Suppressor macrophage (primary cell): ENCODE measurements at regions not wholly inside any gene's neighbourhood (a gene's known extent, or its start where the extent isn't known, plus 50 kb on each side); places are given as distances from the start of the nearest gene placed in this dataset.

ENCODE experiments used
- DNase-seq, 4 experiments: peaks; one replicate each; pipeline ENCODE4 v3.0.0-alpha.2; 2020 to 2022

- DNase-seq: peak; percentile 49 to 69 (median 61)
These were observed 133.0 kb downstream of the C9orf50 start for GRCh38 chr9:129487658-129488483.

- peak in 1 of 4 experiments; percentile 43 for DNase-seq
These were observed 133.9 kb downstream of the C9orf50 start for GRCh38 chr9:129486756-129487657.

DNA sequence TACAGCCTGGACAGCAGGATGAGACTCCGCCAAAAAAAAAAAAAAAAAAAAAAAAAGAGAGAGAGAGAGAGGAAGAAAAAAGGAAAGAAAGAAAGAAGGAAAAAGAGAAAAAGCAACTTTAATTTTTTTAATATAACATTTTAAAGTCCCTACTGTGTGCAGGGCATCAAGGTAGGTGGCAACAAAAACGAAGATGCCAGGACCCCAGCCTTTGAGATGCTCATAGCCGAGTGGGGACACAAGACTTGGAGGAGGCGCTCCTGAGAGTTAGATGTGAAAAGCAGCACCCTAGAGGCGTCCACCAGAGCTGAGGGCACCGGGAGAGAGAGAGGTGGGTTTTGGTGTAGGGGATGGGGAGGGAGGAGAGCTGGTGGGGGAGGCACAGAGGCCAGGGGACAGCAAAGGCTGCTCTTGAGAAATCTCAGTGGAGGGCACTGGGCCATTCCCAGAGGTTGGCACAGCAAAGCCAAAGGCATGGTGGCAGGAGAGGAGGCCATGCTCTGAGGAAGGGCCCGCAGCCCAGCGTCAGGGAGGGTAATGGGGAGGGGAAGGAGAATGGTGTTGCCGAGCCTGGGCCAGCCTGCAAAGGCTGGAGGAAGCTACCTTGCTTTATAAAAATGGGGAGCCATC lies 135.6 kb downstream of the C9orf50 start:
- DNase-seq: no peak

DNA sequence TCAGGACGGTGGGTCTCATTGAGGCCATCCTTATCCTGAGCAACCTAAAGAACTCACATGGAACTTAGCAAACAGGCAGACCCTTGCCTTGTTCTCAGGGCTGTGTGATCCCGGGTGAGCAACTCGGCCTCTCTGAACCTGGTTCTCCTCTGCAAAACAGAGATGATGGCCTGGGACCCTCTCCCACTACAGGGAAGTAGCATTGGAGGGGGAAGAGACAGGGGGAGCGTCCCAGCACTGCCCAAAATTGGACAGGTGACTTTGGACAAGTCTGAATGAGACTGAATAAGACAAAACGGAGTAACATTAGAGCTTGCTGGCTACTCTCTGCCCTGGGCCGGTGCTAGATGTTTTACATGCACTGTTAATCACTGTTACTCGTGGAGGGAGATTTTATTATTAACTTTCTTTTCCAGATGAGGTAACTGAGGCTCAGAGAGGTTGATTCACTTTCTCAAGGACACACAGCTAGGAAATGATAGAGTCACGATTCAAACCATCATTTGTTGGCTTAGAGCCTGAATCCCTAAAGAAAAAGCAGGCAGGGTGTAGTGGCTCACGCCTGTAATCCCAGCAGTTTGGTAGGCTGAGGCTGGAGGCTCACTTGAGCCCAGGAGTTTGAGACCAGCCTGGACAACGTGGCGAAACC lies 136.4 kb downstream of the C9orf50 start:
- no peak for DNase-seq

- peak; percentile 69 to 91 (median 86) for DNase-seq
These were observed 137.2 kb downstream of the C9orf50 start for GRCh38 chr9:129483415-129484351.

DNA sequence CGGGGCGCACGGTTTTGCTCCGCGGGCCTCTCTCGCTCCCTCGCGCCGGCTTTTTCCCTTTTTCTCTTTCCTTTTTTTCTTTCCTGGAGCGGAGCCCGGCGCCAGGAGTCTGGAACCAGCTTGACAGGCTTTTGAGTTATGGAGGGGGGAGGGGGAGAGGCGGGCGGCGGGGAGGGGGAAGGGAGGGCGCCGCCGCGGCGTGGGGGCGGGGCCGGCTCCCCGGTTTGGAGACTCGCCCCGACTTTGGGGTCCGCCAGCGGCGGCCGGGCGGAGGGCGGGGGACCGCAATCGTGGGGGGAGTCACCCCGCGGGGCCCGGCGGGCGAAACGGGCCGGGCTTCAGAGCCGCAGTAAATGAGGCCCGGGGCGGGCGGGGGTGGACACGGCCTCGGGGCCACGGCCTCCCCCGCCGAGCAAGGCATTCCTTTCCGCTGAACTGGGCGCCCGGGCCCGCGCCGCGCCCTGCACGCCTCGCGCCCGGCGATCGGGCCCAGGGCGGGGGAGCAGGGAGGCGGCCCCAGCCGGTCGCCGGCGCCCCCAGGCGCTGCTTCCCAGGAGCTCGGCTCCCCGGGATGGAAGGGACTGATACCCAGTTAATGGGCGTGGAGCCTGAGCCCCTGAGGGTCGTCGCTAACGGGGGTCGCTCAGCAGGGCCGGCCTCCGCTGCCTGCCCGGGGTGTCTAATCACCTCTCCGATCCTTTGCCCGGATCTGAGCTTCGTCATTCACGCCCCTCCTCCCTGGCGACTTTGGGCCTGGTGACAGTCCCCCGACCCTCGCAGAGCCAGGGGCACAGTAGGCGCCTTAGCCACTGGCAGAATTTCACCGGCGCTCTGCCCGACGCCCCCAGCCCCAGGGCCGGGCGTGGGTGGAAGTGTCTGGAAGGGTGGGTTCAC lies 138.1 kb downstream of the C9orf50 start:
- peak; percentile 69 to 90 (median 80) for DNase-seq

DNA sequence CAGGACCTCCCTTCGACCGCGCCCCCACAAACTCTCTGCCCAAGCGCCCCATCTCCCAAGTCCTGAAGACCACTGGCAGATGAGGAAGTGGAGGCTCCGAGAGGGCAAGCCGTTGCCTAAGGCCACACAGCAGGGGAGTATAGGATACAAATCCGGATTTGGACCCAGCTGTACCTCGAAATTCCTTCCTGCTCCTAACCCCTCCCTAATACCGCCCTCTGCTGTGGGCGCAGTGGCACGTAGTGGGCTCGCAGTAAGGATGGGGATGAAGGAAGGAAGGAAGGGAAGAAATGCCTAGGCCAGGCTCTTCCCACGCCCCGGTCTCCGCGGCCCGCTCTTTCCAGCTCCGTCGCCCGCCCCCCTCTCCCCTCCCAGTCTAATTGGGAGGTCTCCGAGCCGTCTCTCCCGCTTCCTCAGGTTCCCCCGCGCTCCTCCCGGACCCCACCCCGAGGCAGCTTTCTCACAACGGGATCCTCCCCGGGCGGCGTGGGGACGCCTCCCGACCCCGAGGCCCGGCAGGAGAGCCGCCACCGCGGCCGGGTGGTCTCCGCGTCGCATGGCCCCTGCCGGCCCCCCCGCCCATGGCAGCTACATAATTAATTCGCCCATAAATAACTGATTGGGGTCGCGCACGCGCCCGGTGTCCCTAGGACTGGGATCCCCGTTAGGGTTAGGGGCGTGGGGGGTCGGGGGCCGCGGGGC lies 138.9 kb downstream of the C9orf50 start:
- DNase-seq: peak in 1 of 4 experiments; percentile 55

DNA sequence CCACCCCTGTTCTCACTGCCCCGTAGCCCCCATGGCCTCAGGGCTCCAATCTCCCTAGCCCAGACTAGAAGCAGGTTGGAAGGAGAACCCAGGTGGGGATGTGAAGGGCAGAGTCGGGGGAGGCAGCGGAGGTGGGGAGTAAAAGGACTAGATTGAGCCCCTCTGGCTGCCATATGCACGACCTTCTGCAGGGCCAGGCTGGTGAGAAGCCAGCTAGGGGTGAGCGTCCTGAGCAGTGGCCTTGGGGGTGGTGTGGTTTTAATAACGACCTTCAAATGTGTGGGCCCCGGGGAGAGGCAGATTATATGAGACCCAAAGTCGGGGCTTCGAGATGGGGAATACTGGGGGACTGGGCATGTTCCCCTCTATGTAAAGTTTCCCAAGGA lies 139.5 kb downstream of the C9orf50 start:
- no peak for DNase-seq

GRCh38 chr9:129480745-129481144 lies 140.2 kb downstream of the C9orf50 start:
- no peak for DNase-seq

DNA sequence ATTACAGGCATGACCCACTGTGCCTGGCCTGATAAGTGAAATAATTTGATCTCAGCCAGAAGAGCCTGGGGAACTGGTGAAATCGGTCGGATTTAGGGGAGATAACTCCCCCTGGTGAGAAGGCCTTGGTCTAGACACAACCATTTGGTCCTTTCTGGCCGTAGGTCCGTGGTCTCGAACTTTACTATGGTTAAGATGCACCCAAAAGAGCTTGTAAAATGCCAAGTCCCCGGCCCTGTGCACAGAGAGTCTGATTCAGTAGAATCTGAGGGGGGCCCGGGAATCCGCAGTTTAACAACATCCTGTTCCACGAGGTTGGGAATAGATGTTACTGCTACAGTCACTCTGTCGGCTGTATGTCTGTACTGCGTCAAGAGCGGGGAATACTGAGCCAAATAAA lies 140.7 kb downstream of the C9orf50 start:
- no peak for DNase-seq

DNA sequence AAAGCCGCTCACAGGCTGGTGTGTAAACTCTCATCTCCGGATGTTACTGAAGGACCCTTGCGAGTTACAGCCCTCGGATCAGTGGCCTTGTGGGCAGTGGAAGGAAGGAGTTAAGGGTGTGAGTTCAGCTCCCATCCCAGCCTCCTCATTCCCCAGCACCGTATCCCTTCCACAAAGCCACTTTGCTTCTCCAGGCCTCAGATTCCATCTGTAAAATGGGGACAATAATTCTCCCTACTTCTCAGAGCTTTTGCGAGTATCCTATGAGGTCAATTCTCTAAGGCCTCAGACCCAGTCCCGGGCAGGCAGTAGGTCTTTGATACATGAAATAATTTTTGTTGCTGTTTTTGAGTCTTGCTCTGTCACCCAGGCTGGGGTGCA lies 141.3 kb downstream of the C9orf50 start:
- DNase-seq: no peak

DNA sequence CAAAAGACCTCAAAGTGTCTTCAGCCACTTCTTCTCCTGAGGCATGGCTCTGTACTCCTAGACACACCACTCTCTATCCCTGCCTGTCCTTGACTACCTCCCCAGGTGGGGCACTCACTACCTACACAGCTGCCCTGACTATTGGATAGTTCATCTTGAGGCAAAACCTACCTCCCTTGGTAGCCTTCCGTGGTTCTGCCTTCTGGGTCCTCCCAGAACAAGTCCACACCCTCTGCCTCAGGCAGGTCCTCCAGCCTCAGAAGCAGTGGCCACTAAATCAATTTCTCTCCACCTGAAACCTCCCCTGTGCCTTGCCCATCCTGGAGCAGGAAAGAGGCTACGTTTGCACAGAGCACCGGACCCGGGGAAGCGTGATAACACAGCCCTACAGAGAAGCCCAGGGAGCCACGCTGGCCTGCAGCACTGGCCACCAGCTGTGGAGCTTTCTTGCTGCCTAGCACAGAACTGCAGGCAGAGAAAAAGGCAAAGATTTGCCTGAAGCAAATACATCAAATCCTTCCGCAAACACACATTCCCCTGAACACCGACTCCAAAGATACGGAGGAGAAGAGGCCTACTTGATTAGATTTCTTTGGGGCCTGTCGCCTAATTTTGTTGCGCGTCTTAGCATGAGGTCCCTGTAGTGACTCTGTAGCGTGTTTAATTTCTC lies 141.8 kb downstream of the C9orf50 start:
- no peak for DNase-seq

DNA sequence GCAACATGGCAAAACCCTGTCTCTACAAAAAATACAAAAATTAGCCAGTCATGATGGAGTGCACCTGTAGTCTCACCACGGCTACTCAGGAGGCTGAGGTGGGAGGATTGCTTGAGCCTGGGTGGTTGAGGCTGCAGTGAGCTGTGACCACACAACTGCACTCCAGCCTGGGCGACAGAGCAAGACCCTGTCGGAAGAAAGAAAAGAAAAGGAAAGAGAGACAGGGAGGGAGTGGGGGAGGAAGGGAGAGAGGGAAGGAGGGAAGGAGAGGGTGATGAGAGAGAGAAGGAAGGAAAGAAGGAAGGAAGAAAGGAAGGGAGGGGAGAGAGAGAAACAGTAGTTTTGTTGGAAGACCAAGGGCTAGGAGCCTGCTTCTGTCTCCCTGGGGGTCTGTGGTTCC lies 142.4 kb downstream of the C9orf50 start:
- DNase-seq: no peak

DNA sequence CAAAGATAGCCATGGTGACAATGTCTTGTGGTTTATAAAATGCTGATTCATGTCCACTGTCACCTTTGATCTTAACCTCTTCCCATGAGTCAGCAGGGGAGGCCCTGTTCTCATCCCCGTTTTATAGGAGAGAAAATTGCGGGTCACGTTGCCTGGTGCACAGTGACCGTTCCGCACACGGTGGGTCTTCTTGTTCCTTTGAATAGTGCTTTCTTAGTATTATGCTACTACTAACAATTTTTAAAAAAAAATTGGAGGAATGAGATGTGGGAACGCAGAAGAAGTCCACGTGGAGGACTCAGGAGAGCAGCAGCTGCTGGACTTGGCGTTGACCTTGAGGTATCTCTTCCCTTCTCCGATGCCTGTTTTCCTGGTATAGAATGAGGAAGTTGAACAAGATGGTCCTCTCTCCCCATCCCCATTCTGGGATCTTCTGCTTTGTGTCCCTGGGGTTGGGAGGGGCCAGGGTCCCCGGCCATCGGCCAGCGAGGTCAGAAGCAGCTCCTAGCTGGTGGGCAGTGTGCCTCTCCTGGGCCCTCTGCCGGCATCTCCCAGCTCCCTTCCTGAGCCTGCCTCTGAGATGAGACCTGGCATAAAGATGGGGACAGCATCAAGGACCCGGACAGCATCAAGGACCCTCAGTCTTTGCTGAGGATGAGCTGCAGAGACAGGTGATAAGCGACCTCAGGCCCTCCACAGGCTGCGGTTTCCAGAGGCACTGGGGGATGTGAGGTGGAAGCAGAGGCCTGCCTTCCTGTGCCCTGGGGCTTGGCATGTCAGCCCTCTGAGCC lies 143.9 kb downstream of the C9orf50 start:
- no peak for DNase-seq

- DNase-seq: no peak
These were observed 146.0 kb downstream of the C9orf50 start for GRCh38 chr9:129474740-129475404.

- DNase-seq: no peak
These were observed 147.2 kb downstream of the C9orf50 start for GRCh38 chr9:129473523-129474244.

DNA sequence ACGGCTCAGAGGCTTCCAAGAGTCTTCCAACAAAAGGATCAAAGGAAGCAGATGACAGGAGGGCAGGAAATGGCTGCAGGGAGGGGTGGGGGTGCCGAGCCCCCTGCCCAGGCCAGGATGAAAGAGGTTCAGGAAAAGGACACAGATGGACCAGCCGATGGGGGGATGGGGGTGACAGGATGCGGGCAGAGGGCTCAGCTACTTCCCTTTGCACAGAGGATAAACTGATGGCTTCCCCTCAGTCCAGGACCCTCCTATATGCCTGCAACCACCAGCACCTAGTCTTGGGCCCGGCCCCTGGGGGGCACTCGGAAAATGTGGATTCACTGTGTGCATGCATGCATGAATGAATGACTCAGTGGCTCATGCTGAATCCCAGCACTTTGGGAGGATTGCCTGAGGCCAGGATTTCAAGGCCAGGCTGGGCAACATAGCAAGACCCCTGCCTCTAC lies 148.2 kb downstream of the C9orf50 start:
- no peak for DNase-seq
